T follicular helper cell (primary cell): ENCODE measurements at regions not wholly inside any gene's neighbourhood (a gene's known extent, or its start where the extent isn't known, plus 50 kb on each side); places are given as distances from the start of the nearest gene placed in this dataset.
"Not testable (repeated sequence)": the region's sequence is repeated elsewhere in the genome, so short reads cannot be mapped to it uniquely, and the experiment has no call there.

Source experiments
- DNase-seq: peaks from one replicate; pipeline ENCODE4 v3.0.0-alpha.2; 2020; ENCODE audit warnings: low read depth

DNA sequence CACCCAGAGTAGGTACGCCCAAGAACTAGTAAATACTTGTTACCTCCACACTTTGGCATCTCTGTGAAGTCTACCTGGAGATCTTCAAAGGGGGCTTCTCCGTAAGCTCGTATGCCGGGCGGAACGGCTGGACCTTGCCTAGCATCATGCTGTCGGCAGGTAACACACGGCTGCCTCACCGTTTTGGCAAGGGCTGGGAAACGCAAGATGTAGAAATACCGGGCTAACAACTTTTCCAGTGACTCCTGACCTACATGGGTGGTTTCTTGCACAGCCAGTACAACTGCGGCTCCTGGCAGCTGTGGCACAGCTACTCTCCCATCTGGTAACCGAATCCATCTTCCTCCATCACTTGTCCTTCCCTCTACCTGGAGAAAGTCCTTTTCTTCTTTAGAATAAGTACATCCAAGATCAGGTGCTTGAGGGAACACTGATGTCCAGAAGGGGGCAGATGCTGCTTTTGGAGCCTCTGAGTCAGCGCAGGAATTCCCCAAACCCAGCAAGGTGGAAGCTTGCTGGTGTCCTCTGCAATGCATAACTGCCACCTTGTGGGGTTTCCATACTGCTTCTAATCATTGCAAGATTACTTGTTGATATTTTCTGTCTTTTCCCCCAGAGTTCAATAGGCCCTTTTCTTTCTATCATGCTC lies 59.7 kb upstream of the FRG2C start:
- DNase-seq = not testable (repeated sequence)

DNA sequence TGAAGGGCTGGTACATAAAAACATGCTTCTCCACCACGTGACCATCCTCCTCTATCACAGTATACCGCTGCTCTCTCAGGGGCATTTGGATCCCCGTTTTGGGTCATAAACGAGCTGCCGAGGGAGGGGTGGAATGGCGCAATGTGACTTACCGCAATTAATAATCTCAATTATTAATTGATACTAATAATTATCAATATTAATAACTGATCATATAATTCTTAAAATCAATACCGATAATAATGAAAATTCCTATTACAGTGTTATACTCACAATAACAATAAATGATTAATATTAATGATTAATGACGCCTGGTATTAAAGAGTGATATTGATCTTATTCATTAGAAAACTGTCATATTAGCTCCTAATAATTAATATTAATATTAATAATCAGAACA lies 56.1 kb upstream of the FRG2C start:
- DNase-seq = not testable (repeated sequence)

DNA sequence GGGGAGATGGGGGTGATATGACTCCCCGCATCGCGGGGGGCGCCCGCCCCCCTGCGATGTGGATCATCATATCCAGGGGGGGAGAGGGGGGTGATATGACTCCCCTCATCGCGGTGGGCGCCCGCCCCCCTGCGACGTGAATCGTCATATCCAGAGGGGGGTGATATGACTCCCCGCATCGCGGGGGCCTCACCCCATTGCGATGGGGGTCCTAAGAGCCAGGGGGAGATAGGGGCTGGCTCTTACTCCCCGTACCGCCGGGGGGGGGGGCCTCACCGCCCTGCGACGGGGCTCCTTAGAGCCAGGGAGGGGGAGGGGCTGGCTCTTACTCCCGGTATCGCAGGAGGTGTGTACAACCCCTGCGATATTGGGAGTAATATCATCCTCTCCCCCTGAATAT lies 54.5 kb upstream of the FRG2C start:
- DNase-seq = not testable (repeated sequence)

DNA sequence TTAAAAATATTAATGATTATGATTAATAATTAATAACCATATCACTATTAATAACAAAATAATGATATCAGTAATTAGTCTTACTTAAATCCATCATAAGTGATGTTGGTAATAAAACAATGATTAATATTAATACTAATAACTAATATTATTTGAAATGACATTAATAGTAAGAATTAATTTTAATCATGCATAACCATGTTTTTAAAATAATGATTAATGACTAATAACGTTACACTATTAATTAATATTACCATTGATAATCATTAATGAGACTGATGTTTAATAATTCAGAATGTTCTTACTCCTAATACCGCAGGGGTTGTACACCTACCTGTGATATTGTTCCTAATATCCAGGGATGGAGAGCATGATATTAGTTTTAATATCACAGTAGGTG lies 53.4 kb upstream of the FRG2C start:
- no peak for DNase-seq

DNA sequence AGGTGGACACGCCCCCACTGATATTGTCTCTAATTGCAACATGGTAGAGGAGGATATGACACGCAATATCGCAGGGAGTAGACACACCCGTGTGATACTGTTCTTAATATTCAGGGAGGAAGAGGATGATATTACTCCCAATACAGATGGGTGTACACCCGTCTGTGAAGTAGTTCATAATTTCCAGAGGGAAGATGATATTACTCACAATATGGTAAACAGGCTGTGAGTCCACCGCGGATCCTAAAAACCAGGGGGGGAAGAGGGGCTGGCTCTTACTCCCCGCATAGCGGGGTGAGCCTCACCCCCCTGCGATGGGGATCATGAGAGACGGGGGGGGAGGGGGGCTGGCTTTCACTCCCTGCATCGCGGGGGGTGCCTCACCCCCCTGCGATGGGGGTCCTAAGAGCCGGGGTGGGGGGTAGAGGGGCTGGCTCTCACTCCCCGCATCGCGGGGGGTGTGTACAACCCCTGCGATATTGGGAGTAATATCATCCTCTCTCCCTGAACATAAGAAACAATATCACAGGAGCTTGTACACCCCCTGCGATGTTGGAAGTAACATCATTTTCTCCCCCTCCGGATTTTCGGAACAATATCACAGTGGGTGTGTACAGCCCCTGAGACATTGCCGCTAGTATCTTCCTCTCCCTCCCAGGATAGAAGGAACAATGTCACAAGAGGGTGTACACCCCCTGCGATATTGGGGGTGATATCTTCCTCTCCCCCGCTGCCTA lies 52.2 kb upstream of the FRG2C start:
- not testable (repeated sequence) for DNase-seq
